ENCODE measurements at regions not wholly inside any gene's neighbourhood (a gene's known extent, or its start where the extent isn't known, plus 50 kb on each side); places are given as distances from the start of the nearest gene placed in this dataset.

DNA sequence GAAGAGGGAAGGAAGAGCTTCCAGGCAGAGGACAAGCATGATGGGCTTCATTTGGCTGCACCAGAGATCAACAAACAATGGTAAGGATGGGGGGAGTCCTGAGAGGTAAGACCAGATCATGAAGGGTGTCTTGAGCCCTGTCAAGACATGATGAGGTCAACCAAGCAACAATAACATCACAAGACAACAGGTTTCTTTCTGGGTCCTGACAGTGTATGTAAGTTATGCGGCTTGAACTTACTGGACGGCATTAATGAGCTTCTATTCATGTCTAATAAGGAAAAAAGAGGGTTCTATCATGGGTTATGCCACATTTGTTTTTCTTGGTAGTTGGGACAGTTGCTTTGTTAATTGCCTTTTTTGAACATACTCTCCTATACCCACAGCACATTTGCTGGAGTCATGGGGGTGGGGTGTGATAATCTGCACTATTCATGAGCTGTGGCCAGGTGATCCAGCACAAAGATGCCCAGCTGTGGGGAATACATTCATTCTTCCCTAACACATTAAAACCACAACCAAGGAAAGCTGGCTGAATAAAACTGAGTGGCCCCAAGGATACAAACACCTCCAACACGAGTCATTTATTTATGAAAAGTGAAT, 168.8 kb upstream of the KLF14 start:
- Mint-ChIP-seq H3K36me3 (ENCODE audit: low read depth) (peaks cover 69% of the 10 kb centered on the region), H3K27ac (peak overlapping the region; percentile 79), H3K27me3 (ENCODE audit: low read depth) (no peaks in the 10 kb centered on the region), H3K4me1 (ENCODE audit: low read depth) (peaks cover 55% of the 10 kb centered on the region), H3K9me3 (no peaks in the 10 kb centered on the region), H3K4me3 (no peak overlapping the region)
- DNase-seq (ENCODE audit: low spot score), result no peak

DNA sequence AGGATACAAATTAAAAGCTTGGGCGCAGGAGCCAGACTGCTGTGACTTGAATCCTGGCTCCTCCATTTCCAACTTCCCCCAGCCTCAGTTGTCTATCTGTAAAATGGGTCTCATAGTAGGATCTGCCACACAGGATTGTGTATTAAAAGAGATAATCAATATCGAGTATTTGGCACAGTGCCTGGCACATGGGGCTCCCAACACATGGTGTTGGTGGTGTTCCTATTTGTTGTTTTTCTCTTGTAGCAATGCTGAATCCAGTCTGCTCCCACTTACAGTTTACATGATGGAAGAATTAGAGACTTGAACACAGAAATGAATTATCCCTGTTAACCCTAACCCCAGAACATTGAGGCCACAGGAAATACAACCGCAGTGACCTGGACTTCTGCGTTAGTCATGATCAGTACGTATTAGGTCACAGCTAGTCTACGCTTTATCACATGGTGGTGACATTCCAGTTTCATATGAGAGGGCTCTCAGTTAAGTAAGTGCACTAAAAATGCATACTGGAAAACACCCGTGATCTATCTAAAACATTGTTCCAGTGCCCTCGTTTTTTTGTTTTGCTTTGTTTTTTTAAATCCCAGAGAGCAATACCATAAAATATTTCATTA, 169.5 kb upstream of the KLF14 start:
- Mint-ChIP-seq H3K27ac (peak overlapping the region; percentile 53), H3K27me3 (ENCODE audit: low read depth) (no peaks in the 10 kb centered on the region), H3K36me3 (ENCODE audit: low read depth) (peaks cover 66% of the 10 kb centered on the region), H3K4me3 (no peak overlapping the region), H3K4me1 (ENCODE audit: low read depth) (peaks cover 54% of the 10 kb centered on the region), H3K9me3 (no peaks in the 10 kb centered on the region)
- DNase-seq (ENCODE audit: low spot score), result no peak

DNA sequence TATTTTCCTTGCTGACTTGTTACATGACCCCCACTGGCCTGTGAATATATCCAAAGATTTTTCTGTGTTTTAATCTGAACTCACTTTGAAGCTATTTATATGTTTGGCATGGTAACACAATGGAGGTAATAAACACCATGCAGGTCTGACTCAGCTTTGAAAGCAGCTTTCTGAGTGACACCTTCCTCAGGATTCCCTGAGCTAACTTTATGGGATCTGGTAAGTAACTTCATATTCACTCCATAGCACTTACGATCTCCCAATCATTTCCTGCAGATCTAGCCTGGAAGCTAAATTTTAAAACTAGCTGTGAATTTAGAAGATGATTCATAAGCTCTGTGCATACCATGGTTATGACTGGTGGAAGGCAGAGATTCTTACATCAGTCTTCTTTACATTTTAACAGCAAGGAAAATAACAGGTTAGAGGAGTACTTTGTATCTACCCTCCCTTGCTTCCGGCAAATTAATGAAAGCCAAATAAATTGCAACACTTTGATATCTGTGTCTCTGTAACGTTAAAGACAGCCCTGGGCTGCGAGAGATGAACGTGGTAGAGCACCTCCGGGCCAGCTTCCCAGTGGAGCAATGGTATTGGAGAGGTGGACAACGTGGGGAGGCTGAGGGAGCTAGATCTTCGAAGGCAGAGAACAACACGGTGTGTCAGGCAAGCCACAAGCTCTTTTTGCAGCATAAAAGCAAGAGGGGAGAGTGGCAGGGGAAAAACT, 170.2 kb upstream of the KLF14 start:
- Mint-ChIP-seq H3K27ac (peak overlapping the region; percentile 46), H3K36me3 (ENCODE audit: low read depth) (peaks cover 68% of the 10 kb centered on the region), H3K4me3 (no peak overlapping the region), H3K9me3 (no peaks in the 10 kb centered on the region), H3K27me3 (ENCODE audit: low read depth) (no peaks in the 10 kb centered on the region), H3K4me1 (ENCODE audit: low read depth) (peaks cover 60% of the 10 kb centered on the region)
- DNase-seq (ENCODE audit: low spot score), result no peak

DNA sequence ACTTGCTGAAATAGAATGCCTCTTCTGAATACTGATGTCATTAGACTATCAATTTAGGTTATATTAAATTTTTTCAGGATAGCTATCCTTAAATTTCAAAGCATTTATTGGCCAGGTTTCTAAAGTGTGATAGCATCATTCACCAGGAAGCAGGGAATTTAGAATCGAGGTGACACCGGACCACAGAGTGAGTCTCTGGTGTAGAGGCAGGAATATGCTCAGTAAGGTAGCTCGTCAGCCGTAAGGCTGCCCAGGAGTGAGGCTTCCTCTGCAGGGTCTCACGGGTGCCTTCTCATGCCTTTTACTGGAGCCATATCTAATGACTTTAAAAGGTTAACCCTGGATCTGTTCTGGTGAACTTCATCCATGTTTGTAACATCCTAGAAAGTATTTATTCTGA, 170.8 kb upstream of the KLF14 start:
- H3K27me3 Mint-ChIP-seq (ENCODE audit: low read depth), result no peaks in the 10 kb centered on the region
- no peak overlapping the region for H3K4me3 Mint-ChIP-seq
- no peak for DNase-seq (ENCODE audit: low spot score)
- H3K4me1 Mint-ChIP-seq (ENCODE audit: low read depth), result peaks cover 61% of the 10 kb centered on the region
- no peaks in the 10 kb centered on the region for H3K9me3 Mint-ChIP-seq
- H3K27ac Mint-ChIP-seq, result peak overlapping the region; percentile 46
- H3K36me3 Mint-ChIP-seq (ENCODE audit: low read depth), result peaks cover 69% of the 10 kb centered on the region

DNA sequence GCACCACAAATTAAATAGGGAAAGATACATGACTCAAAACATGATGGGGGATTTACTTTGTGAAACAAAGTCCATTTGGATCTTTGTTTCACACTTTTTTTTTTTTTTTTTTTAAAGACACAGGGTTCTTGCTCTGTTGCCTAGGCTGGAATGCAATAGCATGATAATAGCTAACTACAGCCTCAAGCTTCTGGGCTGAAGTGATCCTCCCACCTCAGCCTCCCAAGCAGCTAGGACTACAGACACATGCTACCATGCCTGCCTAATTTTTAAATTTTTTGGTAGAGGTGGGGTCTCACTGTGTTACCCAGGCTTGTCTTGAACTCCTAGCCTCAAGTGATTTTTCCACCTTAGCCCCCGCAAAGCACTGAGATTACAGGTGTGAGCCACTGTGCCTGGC, 172.6 kb upstream of the KLF14 start:
- Mint-ChIP-seq H3K4me3 (no peak overlapping the region), H3K4me1 (ENCODE audit: low read depth) (peaks cover 67% of the 10 kb centered on the region), H3K36me3 (ENCODE audit: low read depth) (peaks cover 73% of the 10 kb centered on the region), H3K27me3 (ENCODE audit: low read depth) (no peaks in the 10 kb centered on the region), H3K9me3 (no peaks in the 10 kb centered on the region), H3K27ac (no peak overlapping the region)
- no peak for DNase-seq (ENCODE audit: low spot score)

DNA sequence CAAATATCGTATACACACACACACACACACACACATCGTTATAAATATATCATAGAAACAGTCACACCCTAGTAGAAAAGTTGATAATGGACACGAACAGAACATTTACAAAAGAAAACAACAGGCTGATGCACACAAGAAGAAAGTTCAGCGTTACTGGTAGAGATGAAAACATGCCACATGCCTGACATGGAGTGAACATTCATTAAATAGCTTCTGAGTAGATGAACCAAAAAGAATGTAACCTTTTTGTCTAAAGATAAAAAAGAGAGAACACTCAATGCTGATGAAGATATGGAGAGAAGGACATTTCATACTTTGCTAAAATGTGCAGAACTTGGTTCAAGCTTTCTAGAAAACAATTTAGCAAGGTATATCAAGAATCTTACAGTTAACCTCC, 173.4 kb upstream of the KLF14 start:
- H3K36me3 Mint-ChIP-seq (ENCODE audit: low read depth), result peaks cover 74% of the 10 kb centered on the region
- DNase-seq (ENCODE audit: low spot score), result no peak
- H3K9me3 Mint-ChIP-seq, result no peaks in the 10 kb centered on the region
- H3K4me1 Mint-ChIP-seq (ENCODE audit: low read depth), result peaks cover 69% of the 10 kb centered on the region
- H3K27ac Mint-ChIP-seq, result peak overlapping the region; percentile 46
- no peak overlapping the region for H3K4me3 Mint-ChIP-seq
- H3K27me3 Mint-ChIP-seq (ENCODE audit: low read depth), result no peaks in the 10 kb centered on the region

DNA sequence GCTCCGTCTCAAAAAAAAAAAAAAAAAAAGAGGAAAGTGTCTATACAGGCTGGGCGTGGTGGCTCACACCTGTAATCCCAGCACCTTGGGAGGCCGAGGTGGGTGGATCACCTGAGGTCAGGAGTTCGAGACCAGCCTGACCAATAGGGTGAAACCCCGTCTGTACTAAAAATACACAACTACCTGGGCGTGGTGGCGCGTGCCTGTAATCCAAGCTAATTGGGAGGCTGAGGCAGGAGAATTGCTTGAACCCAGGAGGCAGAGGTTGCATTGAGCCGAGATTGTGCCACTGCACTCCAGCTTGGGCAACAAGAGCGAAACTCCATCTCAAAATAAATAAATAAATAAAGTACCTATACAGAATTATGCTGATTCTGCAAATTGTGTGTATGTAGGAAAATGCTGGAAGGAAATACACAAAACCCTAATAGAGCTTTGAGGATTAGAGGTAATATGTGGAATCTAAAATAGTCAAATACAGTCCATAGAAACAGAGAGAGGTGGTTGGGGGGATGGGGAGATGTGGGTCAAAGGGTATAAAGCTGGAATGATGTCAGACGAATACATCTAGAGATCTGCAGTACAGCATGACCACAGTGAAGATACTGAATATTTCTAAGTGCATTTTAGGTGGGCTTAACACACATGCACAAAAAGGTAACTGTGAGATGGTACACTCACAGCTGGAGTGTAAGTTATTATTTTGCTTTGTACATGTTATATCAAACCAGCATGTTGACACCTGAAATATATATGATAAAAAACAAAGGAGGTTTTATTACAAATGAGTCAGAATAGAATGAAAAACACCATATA, 174.5 kb upstream of the KLF14 start:
- Mint-ChIP-seq H3K4me1 (ENCODE audit: low read depth) (peaks cover 66% of the 10 kb centered on the region), H3K4me3 (no peak overlapping the region), H3K9me3 (no peaks in the 10 kb centered on the region), H3K27me3 (ENCODE audit: low read depth) (no peaks in the 10 kb centered on the region), H3K27ac (peak overlapping the region; percentile 97), H3K36me3 (ENCODE audit: low read depth) (peaks cover 73% of the 10 kb centered on the region)
- no peak for DNase-seq (ENCODE audit: low spot score)

DNA sequence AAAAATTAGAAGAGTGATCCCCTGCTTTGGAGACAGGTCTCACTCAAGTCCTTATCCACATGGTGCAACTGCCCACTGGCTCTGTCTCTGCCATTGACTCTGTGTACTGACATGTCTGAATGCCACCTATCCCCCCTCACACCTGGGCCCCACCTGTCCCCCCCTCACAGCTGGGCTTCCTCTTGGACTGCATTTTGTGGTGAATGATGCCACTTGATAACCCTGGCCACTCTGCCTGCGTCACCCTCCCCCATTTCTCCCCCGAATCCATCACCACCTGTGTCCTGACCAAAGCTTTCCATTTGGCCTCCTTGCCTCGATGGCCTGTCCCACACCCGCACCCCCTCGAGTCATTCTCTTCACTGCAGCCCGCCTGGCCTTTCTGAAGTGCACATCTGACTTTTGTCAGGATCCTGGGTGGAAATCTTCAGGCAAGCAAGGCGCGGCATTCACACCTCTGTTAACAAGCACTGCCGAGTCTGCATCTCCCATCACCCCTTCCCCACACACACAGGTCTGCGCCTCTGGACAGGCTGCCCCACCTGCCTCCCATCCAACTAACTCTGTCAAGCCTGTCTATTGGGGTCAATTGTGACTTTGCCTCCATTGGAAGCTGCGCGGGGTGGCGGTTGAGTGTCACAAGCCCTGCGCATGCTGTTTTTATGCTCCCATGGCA, 175.3 kb upstream of the KLF14 start:
- no peaks in the 10 kb centered on the region for H3K27me3 Mint-ChIP-seq (ENCODE audit: low read depth)
- H3K9me3 Mint-ChIP-seq, result no peaks in the 10 kb centered on the region
- peaks cover 68% of the 10 kb centered on the region for H3K4me1 Mint-ChIP-seq (ENCODE audit: low read depth)
- H3K4me3 Mint-ChIP-seq, result peak overlapping the region; percentile 86
- peak overlapping the region; percentile 97 for H3K27ac Mint-ChIP-seq
- DNase-seq (ENCODE audit: low spot score), result no peak
- peaks cover 69% of the 10 kb centered on the region for H3K36me3 Mint-ChIP-seq (ENCODE audit: low read depth)

DNA sequence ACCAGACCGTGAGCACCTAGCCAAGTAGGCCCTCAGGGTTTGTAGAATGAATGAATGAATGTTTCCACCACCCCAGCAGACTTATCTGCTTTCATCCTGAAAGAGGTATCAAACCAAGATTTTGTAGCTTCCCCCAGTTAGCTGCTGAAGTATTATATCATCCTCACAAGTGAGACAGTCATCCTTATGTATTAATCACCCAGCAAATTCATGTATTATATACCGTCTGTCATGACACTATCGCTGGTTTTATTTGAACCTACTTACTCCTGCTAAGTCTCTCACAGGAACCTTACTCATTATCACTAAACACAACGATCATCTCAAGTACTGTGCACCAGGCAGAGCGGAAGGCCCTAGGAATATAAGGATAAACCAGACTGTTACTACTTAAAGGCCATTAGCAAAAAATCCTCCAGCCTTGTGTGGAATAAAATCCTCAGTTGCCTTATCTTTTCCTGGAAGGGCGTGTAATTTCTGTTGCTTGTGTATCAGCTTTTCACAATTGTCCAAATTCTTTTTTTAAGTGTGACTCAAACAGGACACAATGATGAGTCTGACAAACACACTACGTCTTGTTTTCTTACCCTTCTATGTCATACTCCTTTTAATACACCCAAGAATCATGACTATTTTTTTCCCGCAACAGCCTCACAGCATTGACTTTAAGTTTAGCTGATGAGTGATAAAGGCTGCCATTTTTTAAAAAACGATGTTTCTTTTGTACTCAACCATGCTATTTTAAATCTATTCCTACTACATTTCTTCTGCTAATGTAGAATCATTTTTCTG, 176.1 kb upstream of the KLF14 start:
- H3K36me3 Mint-ChIP-seq (ENCODE audit: low read depth), result peaks cover 70% of the 10 kb centered on the region
- H3K27ac Mint-ChIP-seq, result peak overlapping the region; percentile 97
- H3K27me3 Mint-ChIP-seq (ENCODE audit: low read depth), result no peaks in the 10 kb centered on the region
- H3K4me3 Mint-ChIP-seq, result peak overlapping the region; percentile 86
- H3K9me3 Mint-ChIP-seq, result no peaks in the 10 kb centered on the region
- no peak for DNase-seq (ENCODE audit: low spot score)
- H3K4me1 Mint-ChIP-seq (ENCODE audit: low read depth), result peaks cover 69% of the 10 kb centered on the region

DNA sequence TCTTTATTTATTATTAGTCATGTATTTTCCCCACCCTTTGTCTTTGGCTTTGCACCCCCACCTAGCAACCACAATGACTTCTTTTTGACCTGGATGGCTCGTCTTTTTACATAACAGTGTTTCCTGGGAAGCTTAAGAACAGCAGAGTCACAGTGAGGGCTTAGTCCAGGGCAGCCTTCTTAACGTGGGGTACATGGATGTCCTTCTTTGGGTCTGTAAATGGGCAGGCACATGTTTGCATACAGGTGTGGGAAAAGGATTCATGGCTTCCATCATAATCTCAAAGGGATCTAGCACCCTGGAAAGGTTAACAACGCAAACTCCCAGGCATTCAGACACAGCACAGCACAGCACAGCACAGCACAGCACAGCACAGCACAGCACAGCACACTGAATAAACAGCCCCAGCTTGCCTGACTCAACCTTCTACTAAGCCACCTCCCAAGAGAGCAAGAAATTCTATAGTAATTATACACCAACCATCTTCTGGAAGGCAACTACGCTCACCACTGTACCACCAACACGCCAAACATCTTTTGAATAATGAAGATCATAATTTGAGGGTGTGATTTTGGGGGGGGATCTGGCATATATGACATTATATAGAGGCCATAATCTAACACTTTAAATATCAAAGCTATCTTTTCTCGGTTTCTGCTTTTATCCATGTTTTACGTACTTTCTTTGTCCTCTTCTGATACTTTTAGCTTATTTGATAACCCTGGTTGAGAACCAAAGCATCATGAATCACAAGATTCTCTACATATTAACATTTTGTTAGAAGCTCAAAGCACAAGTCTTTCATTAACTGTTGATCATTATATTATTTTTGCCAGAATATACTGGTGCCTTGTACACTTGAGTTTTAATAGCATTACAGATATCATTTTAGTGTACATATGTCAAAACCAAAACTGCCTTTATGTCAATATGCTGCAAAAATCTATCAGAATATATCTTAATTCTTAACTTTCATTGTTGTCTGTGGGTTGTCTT, 177.2 kb upstream of the KLF14 start:
- no peaks in the 10 kb centered on the region for H3K9me3 Mint-ChIP-seq
- peaks cover 71% of the 10 kb centered on the region for H3K36me3 Mint-ChIP-seq (ENCODE audit: low read depth)
- peak overlapping the region; percentile 97 for H3K27ac Mint-ChIP-seq
- peak overlapping the region; percentile 86 for H3K4me3 Mint-ChIP-seq
- H3K4me1 Mint-ChIP-seq (ENCODE audit: low read depth), result peaks cover 75% of the 10 kb centered on the region
- DNase-seq (ENCODE audit: low spot score), result no peak
- H3K27me3 Mint-ChIP-seq (ENCODE audit: low read depth), result no peaks in the 10 kb centered on the region

DNA sequence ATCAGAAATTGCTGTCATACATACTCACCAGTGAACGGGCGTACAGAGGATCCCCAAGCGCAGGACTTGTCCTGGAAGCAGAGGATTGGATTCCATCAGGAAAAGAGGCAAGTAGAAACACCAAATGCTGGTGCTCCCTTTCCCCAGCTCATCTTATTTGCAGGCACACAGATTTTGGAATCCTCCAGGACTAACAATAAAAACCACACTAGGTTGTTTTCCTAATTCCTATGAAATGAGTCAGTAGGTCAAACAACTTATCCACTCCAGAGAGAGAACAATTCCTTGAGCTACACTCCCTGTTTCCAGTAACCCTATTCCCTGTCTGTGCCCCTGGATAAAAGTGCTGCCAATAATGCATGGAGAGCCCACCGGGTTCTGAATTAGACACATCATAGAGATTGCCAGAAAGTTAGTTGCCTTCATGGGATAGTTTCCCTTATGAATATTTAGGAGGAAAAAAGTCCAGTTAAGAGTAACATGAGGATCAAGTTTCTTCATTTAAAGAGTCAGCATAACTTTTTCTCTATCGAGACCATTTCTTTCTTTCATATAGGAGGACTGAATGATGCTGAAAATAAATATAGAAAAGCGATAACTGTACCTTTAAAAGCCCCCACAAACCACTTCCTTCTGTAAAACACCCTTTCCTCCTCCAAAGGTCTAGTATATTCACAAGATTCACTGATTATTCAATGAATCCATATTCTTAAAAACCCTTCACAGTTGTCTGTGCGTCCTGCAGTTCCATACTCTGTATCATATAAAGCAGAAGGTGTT, 178.3 kb upstream of the KLF14 start:
- Mint-ChIP-seq H3K27me3 (ENCODE audit: low read depth) (no peaks in the 10 kb centered on the region), H3K27ac (peak overlapping the region; percentile 97), H3K9me3 (no peaks in the 10 kb centered on the region), H3K4me3 (peak overlapping the region; percentile 86), H3K36me3 (ENCODE audit: low read depth) (peaks cover 74% of the 10 kb centered on the region), H3K4me1 (ENCODE audit: low read depth) (peaks cover 81% of the 10 kb centered on the region)
- no peak for DNase-seq (ENCODE audit: low spot score)

All from T-helper 2 cell treated with Interferon-gamma antibody and Interleukin-4, amounts not matched to agents 5 μg/mL and 100 μg/mL, for 36 hours (primary cell).